Lower leg skin (tissue), 3 donors: ENCODE measurements at regions not wholly inside any gene's neighbourhood (a gene's known extent, or its start where the extent isn't known, plus 50 kb on each side); places are given as distances from the start of the nearest gene placed in this dataset.

Source experiments
- POLR2A ChIP-seq, 2 donors: fragments of 450-650 bp; IDR thresholded peaks; one replicate each; pipeline ENCODE4 v1.6.1; 2016 to 2017; ENCODE audit warnings: antibody characterized with exemption in 2 of 2, mild to moderate bottlenecking in 1 of 2, moderate library complexity in 1 of 2
- TF ChIP-seq, protein P1 (sequence below), 3 donors: fragments of 450-650 bp; IDR thresholded peaks; one replicate each; pipeline ENCODE4 v1.5.1; 2016; ENCODE audit warnings: antibody characterized with exemption in 3 of 3, mild to moderate bottlenecking in 3 of 3, moderate library complexity in 2 of 3

DNA sequence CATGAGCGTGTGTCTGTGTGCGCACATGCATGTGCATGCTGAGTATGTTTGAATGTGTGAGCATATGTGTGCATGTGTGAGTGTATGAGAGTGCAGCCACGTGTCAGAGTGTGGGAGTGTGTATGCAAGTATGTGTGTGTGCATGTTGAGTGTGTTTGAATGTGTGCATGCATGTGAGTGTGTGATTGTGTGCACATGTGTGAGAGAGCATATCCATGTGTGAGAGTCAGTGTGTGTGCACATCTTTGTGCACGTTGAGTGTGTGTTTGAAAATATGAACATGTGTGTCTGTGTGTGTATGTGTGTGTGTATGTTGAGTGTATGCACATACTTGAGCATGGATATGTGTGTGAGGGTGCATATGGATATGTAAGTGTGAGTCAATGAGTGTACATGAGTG, 730.8 kb downstream of the VRK1 start:
- TF ChIP-seq, protein P1, sequence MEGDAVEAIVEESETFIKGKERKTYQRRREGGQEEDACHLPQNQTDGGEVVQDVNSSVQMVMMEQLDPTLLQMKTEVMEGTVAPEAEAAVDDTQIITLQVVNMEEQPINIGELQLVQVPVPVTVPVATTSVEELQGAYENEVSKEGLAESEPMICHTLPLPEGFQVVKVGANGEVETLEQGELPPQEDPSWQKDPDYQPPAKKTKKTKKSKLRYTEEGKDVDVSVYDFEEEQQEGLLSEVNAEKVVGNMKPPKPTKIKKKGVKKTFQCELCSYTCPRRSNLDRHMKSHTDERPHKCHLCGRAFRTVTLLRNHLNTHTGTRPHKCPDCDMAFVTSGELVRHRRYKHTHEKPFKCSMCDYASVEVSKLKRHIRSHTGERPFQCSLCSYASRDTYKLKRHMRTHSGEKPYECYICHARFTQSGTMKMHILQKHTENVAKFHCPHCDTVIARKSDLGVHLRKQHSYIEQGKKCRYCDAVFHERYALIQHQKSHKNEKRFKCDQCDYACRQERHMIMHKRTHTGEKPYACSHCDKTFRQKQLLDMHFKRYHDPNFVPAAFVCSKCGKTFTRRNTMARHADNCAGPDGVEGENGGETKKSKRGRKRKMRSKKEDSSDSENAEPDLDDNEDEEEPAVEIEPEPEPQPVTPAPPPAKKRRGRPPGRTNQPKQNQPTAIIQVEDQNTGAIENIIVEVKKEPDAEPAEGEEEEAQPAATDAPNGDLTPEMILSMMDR (IDR thresholded peaks at IDR 0.05), result no peak
- TF ChIP-seq POLR2A (IDR thresholded peaks at IDR 0.05), result no peak
